Erythroblast (primary cell): ENCODE measurements at regions not wholly inside any gene's neighbourhood (a gene's known extent, or its start where the extent isn't known, plus 50 kb on each side); places are given as distances from the start of the nearest gene placed in this dataset.

Experiments used
- GATA1 ChIP-seq: IDR thresholded peaks from 2 replicates; pipeline ENCODE4 v1.6.1; 2011; ENCODE audit warnings: low read depth, mild to moderate bottlenecking, control low read depth, low read length, moderate library complexity
- POLR2A ChIP-seq: IDR thresholded peaks from 2 replicates; pipeline ENCODE4 v1.6.1; 2011; ENCODE audit warnings: mild to moderate bottlenecking, low read length

DNA sequence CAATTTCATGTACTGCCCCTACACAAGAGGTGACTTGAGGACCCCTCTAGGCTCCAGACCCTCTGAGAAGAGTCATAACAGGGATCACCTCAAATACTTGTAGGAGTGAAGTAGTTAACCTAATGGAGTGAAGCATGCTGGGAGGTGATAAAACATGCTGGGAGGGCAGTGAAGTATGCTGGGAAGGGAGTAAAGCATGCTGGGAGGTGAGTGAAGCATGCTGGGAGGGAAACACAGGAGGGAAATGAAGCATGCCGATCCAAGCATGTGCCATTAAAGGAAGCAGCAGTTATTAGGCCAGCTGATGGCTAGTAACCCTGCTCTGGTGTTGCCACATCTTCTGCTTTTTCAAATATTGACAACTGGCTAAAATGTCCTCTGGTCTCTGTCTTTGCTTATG lies 70.7 kb upstream of the TRHDE start:
- TF ChIP-seq POLR2A, result no peak
- no peak for TF ChIP-seq GATA1
